Fibroblast of skin of abdomen (primary cell): ENCODE measurements at regions not wholly inside any gene's neighbourhood (a gene's known extent, or its start where the extent isn't known, plus 50 kb on each side); places are given as distances from the start of the nearest gene placed in this dataset.
A peak's percentile ranks its signal among the peaks of the same experiment; 100 is the strongest.

Experiments used
- DNase-seq: peaks from one replicate; pipeline ENCODE4 v3.0.0-alpha.2; 2013

GRCh38 chr20:62563561-62563960 is 78.7 kb upstream of the SLCO4A1 start:
- DNase-seq = no peak

- no peak for DNase-seq
Observed at GRCh38 chr20:62564456-62565245, 77.7 kb upstream of the SLCO4A1 start.

GRCh38 chr20:62566266-62566665 is 76.0 kb upstream of the SLCO4A1 start:
- DNase-seq = no peak

GRCh38 chr20:62566771-62567170 is 75.5 kb upstream of the SLCO4A1 start:
- DNase-seq = no peak

GRCh38 chr20:62567246-62568044 is 74.9 kb upstream of the SLCO4A1 start:
- no peak for DNase-seq

GRCh38 chr20:62568045-62568389 is 74.3 kb upstream of the SLCO4A1 start:
- DNase-seq = no peak

GRCh38 chr20:62569615-62570014 is 72.7 kb upstream of the SLCO4A1 start:
- no peak for DNase-seq

- DNase-seq = no peak
Observed at GRCh38 chr20:62570403-62570802, 71.9 kb upstream of the SLCO4A1 start.

GRCh38 chr20:62570897-62571668 is 71.2 kb upstream of the SLCO4A1 start:
- no peak for DNase-seq

GRCh38 chr20:62571669-62572344 is 70.5 kb upstream of the SLCO4A1 start:
- DNase-seq = no peak

- no peak for DNase-seq
Observed at GRCh38 chr20:62572980-62573379, 69.3 kb upstream of the SLCO4A1 start.

GRCh38 chr20:62573817-62574216 is 68.5 kb upstream of the SLCO4A1 start:
- DNase-seq = no peak

- DNase-seq = no peak
Observed at GRCh38 chr20:62574230-62574993, 67.9 kb upstream of the SLCO4A1 start.

GRCh38 chr20:62575976-62576722 is 66.2 kb upstream of the SLCO4A1 start:
- no peak for DNase-seq

- peak; percentile 3 for DNase-seq
Observed at GRCh38 chr20:62576815-62577489, 65.4 kb upstream of the SLCO4A1 start.

GRCh38 chr20:62577490-62577836 is 64.8 kb upstream of the SLCO4A1 start:
- no peak for DNase-seq

GRCh38 chr20:62578294-62578897 is 63.9 kb upstream of the SLCO4A1 start:
- no peak for DNase-seq

GRCh38 chr20:62580052-62580451 is 62.3 kb upstream of the SLCO4A1 start:
- no peak for DNase-seq

- DNase-seq = no peak
Observed at GRCh38 chr20:62580733-62581132, 61.6 kb upstream of the SLCO4A1 start.

- DNase-seq = no peak
Observed at GRCh38 chr20:62581308-62581707, 61.0 kb upstream of the SLCO4A1 start.
